ENCODE measurements at regions not wholly inside any gene's neighbourhood (a gene's known extent, or its start where the extent isn't known, plus 50 kb on each side); places are given as distances from the start of the nearest gene placed in this dataset.

- no peak overlapping the region for H3K4me3 ChIP-seq (ENCODE audit: low read depth, low read length)
- ChIA-PET CTCF (no interaction called here), POLR2A (no interaction called here)
- no peak for DNase-seq (ENCODE audit: low read depth, low spot score)
- no peak for TF ChIP-seq CTCF (IDR thresholded peaks at IDR 0.05; ENCODE audit: insufficient read depth, low read length, missing control alignments)
These were observed 112.7 kb upstream of the NANOS1 start for GRCh38 chr10:118916777-118917176.

GRCh38 chr10:118917701-118918100 lies 111.8 kb upstream of the NANOS1 start:
- ChIA-PET CTCF (no interaction called here), POLR2A (no interaction called here)
- no peak for TF ChIP-seq CTCF (IDR thresholded peaks at IDR 0.05; ENCODE audit: insufficient read depth, low read length, missing control alignments)
- H3K4me3 ChIP-seq (ENCODE audit: low read depth, low read length): no peak overlapping the region
- no peak for DNase-seq (ENCODE audit: low read depth, low spot score)

- DNase-seq (ENCODE audit: low read depth, low spot score): no peak
- CTCF ChIA-PET: no interaction called here
- POLR2A ChIA-PET: no interaction called here
- H3K4me3 ChIP-seq (ENCODE audit: low read depth, low read length): no peak overlapping the region
- no peak for TF ChIP-seq CTCF (IDR thresholded peaks at IDR 0.05; ENCODE audit: insufficient read depth, low read length, missing control alignments)
These were observed 111.4 kb upstream of the NANOS1 start for GRCh38 chr10:118918116-118918515.

- ChIA-PET CTCF (no interaction called here), POLR2A (no interaction called here)
- no peak for DNase-seq (ENCODE audit: low read depth, low spot score)
- TF ChIP-seq CTCF (IDR thresholded peaks at IDR 0.05; ENCODE audit: insufficient read depth, low read length, missing control alignments): no peak
- no peak overlapping the region for H3K4me3 ChIP-seq (ENCODE audit: low read depth, low read length)
These were observed 110.9 kb upstream of the NANOS1 start for GRCh38 chr10:118918587-118918986.

GRCh38 chr10:118920206-118920605 lies 109.3 kb upstream of the NANOS1 start:
- POLR2A ChIA-PET: no interaction called here
- no peak overlapping the region for H3K4me3 ChIP-seq (ENCODE audit: low read depth, low read length)
- DNase-seq (ENCODE audit: low read depth, low spot score): no peak
- TF ChIP-seq CTCF (IDR thresholded peaks at IDR 0.05; ENCODE audit: insufficient read depth, low read length, missing control alignments): no peak
- CTCF ChIA-PET: no interaction called here

- POLR2A ChIA-PET: no interaction called here
- no peak for DNase-seq (ENCODE audit: low read depth, low spot score)
- CTCF ChIA-PET: no interaction called here
- no peak overlapping the region for H3K4me3 ChIP-seq (ENCODE audit: low read depth, low read length)
- no peak for TF ChIP-seq CTCF (IDR thresholded peaks at IDR 0.05; ENCODE audit: insufficient read depth, low read length, missing control alignments)
These were observed 107.3 kb upstream of the NANOS1 start for GRCh38 chr10:118922226-118922625.

Data from AG04449 (cell line).